Subcutaneous abdominal adipose tissue (tissue), 5 donors: ENCODE measurements at regions not wholly inside any gene's neighbourhood (a gene's known extent, or its start where the extent isn't known, plus 50 kb on each side); places are given as distances from the start of the nearest gene placed in this dataset.

Source experiments
- H3K27ac ChIP-seq: one replicate; pipeline ENCODE4 v1.7.0; 2013; ENCODE audit warnings: low read depth, mild to moderate bottlenecking, inconsistent platforms, low read length, moderate library complexity
- H3K27me3 ChIP-seq, 5 donors: one replicate each; pipeline ENCODE4 v1.7.0; 2013; ENCODE audit warnings: low read length in 5 of 5, inconsistent platforms in 1 of 5; ENCODE audit not compliant: control insufficient read depth in 5 of 5, insufficient read depth in 4 of 5
- H3K36me3 ChIP-seq, 5 donors: one replicate each; pipeline ENCODE4 v1.7.0; 2013; ENCODE audit warnings: low read length in 5 of 5; ENCODE audit not compliant: control insufficient read depth in 5 of 5, insufficient read depth in 5 of 5
- H3K4me1 ChIP-seq, 5 donors: one replicate each; pipeline ENCODE4 v1.7.0; 2013; ENCODE audit warnings: low read length in 5 of 5, mild to moderate bottlenecking in 3 of 5, moderate library complexity in 1 of 5; ENCODE audit not compliant: control insufficient read depth in 5 of 5, insufficient read depth in 5 of 5
- H3K4me3 ChIP-seq, 5 donors: one replicate each; pipeline ENCODE4 v1.7.0; 2013; ENCODE audit warnings: low read length in 5 of 5, low read depth in 1 of 5
- H3K9ac ChIP-seq, 5 donors: one replicate each; pipeline ENCODE4 v1.7.0; 2013; ENCODE audit warnings: low read length in 5 of 5, mild to moderate bottlenecking in 4 of 5, moderate library complexity in 3 of 5
- H3K9me3 ChIP-seq, 5 donors: one replicate each; pipeline ENCODE4 v1.7.0; 2013; ENCODE audit warnings: low read length in 5 of 5; ENCODE audit not compliant: control insufficient read depth in 5 of 5
- donor health status: healthy.
- donor health status: healthy.
- donor health status: healthy.
- donor health status: healthy.
- donor health status: healthy.

DNA sequence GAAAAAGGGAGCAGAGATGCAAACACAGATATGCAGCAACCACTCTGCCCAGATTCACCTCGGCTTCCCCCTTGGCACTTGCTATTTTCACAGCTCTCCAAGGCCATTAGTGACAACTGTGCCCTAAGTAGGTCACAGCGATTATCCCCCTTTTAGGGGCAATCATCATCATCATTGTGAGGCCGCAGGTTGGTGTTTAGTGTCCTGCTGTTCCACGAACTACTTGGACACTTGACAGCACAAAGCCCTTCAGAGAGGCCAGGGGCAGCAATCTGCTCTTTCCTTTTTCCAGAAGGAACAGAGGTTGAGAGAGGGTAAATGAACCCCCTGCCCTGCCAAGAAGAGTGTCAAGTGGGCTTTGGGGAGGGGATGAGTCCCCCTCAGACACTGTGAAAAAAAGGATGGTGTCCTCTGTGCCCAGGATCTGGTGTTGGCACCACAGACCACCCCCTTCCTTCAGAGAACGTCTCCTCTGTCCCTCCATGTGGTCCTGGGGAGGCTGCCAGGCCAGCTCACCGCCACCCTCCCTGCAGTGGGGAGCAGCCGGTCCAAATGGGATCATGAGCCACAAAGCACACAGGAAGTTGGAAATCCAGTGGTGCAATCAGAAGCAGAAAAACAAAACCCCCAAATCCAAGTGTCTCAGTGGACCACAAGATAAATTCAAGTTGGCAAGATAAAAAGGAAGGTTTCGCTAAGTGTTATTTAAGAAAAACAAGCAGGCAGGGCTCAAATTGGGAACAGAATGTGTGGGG, 78.4 kb upstream of the MED9 start:
- Histone ChIP-seq H3K4me3 (no peak overlapping the region), H3K9me3 (peaks cover 0 to 7% (median 3%) of the 10 kb centered on the region in 5 donors), H3K27me3 (no peaks in the 10 kb centered on the region), H3K4me1 (peaks cover 3 to 37% (median 29%) of the 10 kb centered on the region in 5 donors), H3K27ac (peak overlapping the region; percentile 79), H3K9ac (peak overlapping the region in 2 of 5 donors; percentile 36 to 39), H3K36me3 (no peaks in the 10 kb centered on the region)

GRCh38 chr17:17398943-17399926, 77.6 kb upstream of the MED9 start:
- H3K9me3 ChIP-seq: peaks cover 0 to 7% (median 3%) of the 10 kb centered on the region in 5 donors
- H3K27ac ChIP-seq: peak overlapping the region; percentile 79

GRCh38 chr17:17400070-17400469, 76.7 kb upstream of the MED9 start:
- Histone ChIP-seq H3K4me1 (peaks cover 4 to 39% (median 31%) of the 10 kb centered on the region in 5 donors), H3K27ac (no peak overlapping the region), H3K27me3 (no peaks in the 10 kb centered on the region), H3K4me3 (no peak overlapping the region), H3K9ac (no peak overlapping the region), H3K36me3 (no peaks in the 10 kb centered on the region), H3K9me3 (peaks cover 0 to 7% (median 3%) of the 10 kb centered on the region in 5 donors)

More at GRCh38 chr17:17398943-17399926, 77.6 kb upstream of the MED9 start:
- H3K9ac ChIP-seq: peak overlapping the region in 1 of 5 donors; percentile 39
- peaks cover 4 to 43% (median 34%) of the 10 kb centered on the region in 5 donors for H3K4me1 ChIP-seq
- H3K36me3 ChIP-seq: no peaks in the 10 kb centered on the region
- H3K27me3 ChIP-seq: no peaks in the 10 kb centered on the region
- no peak overlapping the region for H3K4me3 ChIP-seq

GRCh38 chr17:17400566-17401184, 76.1 kb upstream of the MED9 start:
- H3K9ac ChIP-seq: no peak overlapping the region
- peaks cover 4 to 40% (median 36%) of the 10 kb centered on the region in 5 donors for H3K4me1 ChIP-seq
- no peak overlapping the region for H3K27ac ChIP-seq
- peaks cover 0 to 7% (median 3%) of the 10 kb centered on the region in 5 donors for H3K9me3 ChIP-seq
- H3K36me3 ChIP-seq: no peaks in the 10 kb centered on the region
- H3K27me3 ChIP-seq: no peaks in the 10 kb centered on the region
- no peak overlapping the region for H3K4me3 ChIP-seq

DNA sequence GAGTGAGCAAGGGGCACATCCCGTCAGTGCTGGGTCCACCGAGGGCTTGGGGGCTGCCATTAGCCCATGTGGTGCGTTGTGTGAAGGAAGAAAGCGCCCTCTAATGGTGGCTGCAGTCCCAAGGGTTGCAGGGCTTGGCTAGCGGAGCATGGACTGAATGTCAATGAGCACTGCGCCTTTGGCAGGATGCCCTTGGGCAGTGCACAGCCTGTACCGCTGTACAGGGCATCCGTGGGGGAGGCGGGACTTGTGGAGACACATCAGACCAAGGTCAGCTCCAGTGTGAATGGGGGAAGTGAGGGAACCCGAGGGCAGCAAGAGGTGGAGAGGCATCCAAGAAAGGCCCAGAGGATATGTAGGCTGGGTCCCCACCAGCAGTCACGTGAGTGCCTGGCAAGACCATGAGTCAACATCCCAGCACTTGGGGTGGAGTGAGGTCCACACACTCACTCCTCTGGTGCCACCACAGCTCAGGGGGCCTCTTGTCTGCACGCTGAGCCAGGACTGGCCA, 75.5 kb upstream of the MED9 start:
- no peak overlapping the region for H3K9ac ChIP-seq
- H3K4me3 ChIP-seq: no peak overlapping the region
- no peak overlapping the region for H3K27ac ChIP-seq
- H3K4me1 ChIP-seq: peaks cover 11 to 47% (median 43%) of the 10 kb centered on the region in 5 donors
- H3K27me3 ChIP-seq: no peaks in the 10 kb centered on the region
- no peaks in the 10 kb centered on the region for H3K36me3 ChIP-seq
- H3K9me3 ChIP-seq: peaks cover 0 to 4% (median 3%) of the 10 kb centered on the region in 5 donors

DNA sequence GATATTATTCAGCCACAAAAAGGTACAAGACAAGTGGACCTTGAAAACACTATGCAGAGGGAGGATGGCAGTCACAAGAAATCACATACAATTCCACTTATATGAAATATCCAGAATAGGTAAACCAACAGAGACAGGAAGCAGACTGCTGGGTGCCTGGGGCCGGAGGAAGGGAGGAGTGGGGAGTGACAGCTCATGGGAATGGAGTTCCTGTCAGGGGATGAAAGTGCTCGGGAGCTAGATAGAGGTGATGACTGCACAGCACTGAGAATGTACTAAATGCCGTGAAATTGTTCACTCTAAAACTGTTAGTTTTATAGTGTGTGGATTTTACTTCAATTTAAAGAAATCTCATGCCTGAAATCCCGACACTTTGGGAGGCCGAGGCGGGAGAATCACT, 74.2 kb upstream of the MED9 start:
- H3K4me3 ChIP-seq: no peak overlapping the region
- no peak overlapping the region for H3K27ac ChIP-seq
- no peaks in the 10 kb centered on the region for H3K36me3 ChIP-seq
- no peaks in the 10 kb centered on the region for H3K27me3 ChIP-seq
- H3K9ac ChIP-seq: no peak overlapping the region
- no peaks in the 10 kb centered on the region for H3K9me3 ChIP-seq
- H3K4me1 ChIP-seq: peaks cover 11 to 58% (median 51%) of the 10 kb centered on the region in 5 donors

DNA sequence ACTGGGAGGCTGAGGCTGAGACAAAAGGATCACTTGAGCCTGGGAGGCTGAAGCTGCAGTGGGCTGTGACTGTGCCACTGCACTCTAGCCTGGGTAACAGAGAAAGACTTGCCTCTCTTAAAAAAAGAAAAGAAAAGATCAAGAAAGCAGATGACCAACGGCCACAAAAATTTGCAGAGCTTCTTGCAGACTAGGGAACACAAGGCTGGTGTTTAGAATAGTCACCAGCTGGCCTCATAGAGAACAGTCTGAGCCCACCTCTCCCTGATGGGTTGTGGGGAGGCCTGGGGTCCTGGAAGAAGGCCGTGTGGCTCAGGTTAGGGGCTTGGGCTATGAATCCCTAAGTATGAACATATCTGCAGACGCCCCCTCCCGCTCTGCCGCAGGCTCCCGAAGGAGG, 73.7 kb upstream of the MED9 start:
- no peaks in the 10 kb centered on the region for H3K36me3 ChIP-seq

GRCh38 chr17:17403899-17404576, 72.8 kb upstream of the MED9 start:
- Histone ChIP-seq H3K4me1 (peaks cover 8 to 58% (median 42%) of the 10 kb centered on the region in 5 donors), H3K27ac (no peak overlapping the region), H3K9ac (peak overlapping the region in 1 of 5 donors; percentile 24), H3K4me3 (no peak overlapping the region), H3K9me3 (no peaks in the 10 kb centered on the region), H3K36me3 (no peaks in the 10 kb centered on the region), H3K27me3 (no peaks in the 10 kb centered on the region)

More for the DNA sequence above, 73.7 kb upstream of the MED9 start:
- no peak overlapping the region for H3K4me3 ChIP-seq
- H3K27ac ChIP-seq: no peak overlapping the region
- H3K9me3 ChIP-seq: no peaks in the 10 kb centered on the region
- H3K4me1 ChIP-seq: peaks cover 8 to 58% (median 52%) of the 10 kb centered on the region in 5 donors
- no peaks in the 10 kb centered on the region for H3K27me3 ChIP-seq
- H3K9ac ChIP-seq: no peak overlapping the region

DNA sequence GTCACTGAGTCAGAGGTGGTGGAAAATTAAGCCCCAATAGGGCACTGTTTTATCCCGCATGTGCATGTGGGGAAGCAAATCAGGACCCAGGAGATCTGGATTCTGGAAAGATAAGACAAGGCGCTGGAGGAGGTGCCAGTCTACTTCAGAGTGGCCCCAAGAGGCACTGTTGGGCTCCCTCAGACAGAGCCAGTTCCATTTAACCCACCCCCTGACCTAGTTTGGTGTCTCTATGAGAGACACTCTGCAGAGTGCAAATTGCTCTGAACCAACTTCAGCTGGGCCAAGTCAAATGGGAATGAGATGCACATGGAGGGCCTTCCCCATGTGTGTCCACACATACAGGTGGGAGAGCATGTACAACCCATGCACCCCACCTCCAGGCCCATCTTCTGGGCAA, 71.1 kb upstream of the MED9 start:
- Histone ChIP-seq H3K9ac (peak overlapping the region in 1 of 5 donors; percentile 15), H3K9me3 (no peaks in the 10 kb centered on the region), H3K27me3 (no peaks in the 10 kb centered on the region), H3K27ac (peak overlapping the region; percentile 80), H3K4me1 (peaks cover 8 to 48% (median 36%) of the 10 kb centered on the region in 5 donors), H3K36me3 (no peaks in the 10 kb centered on the region), H3K4me3 (peak overlapping the region in 1 of 5 donors; percentile 8)
